A549 (cell line): ENCODE measurements at regions not wholly inside any gene's neighbourhood (a gene's known extent, or its start where the extent isn't known, plus 50 kb on each side); places are given as distances from the start of the nearest gene placed in this dataset.

ENCODE experiments used
- ATAC-seq, 2 experiments: fragments of 200-7000 bp in 1 of 2; fragments of >200 bp in 1 of 2; cut with Nextera tagmentation in 1 of 2; cut with Tn5 transposase in 1 of 2; 3 replicates each; pipeline versions ENCODE4 v1.8.0 to v1.9.1; 2018 to 2020; ENCODE audit warnings: mild to moderate bottlenecking in 1 of 2, moderate library complexity in 1 of 2
- CTCF ChIA-PET: fragments of 300-600 bp; sonication (Branson Sonifier 250); formaldehyde crosslinking; extraction: SDS; loops from one replicate; lab custom pipeline; 2021; ENCODE audit warnings: antibody characterized with exemption, inconsistent platforms; lab: Yijun Ruan, JAX
- POLR2A ChIA-PET: fragments of 350-600 bp; formaldehyde crosslinking; extraction: SDS; loops from one replicate; lab custom pipeline; 2021; ENCODE audit warnings: antibody characterized with exemption, inconsistent platforms; lab: Yijun Ruan, JAX
- DNase-seq, 2 experiments: peaks; one replicate each; pipeline versions ENCODE4 v3.0.0 to v3.0.0-alpha.2; 2011 to 2016; ENCODE audit warnings: low read depth in 1 of 2, low spot score in 1 of 2
- FAIRE-seq: peaks from 2 replicates; lab custom pipeline; 2011; peaks lifted over from hg19 to GRCh38; lab: Jason Lieb, UNC
- H3K27ac ChIP-seq, 2 experiments: fragments of >200 bp; sonication (Bioruptor Twin); formaldehyde crosslinking; 3 replicates each; pipeline ENCODE4 v1.5.1; 2016 to 2017
- H3K4me1 ChIP-seq: fragments of >200 bp; sonication (Bioruptor Twin); formaldehyde crosslinking; 3 replicates; pipeline ENCODE4 v1.6.1; 2016
- H3K4me2 ChIP-seq: fragments of >200 bp; sonication (Bioruptor Twin); formaldehyde crosslinking; 3 replicates; pipeline ENCODE4 v1.6.1; 2016
- H3K4me3 ChIP-seq: fragments of >200 bp; sonication (Bioruptor Twin); formaldehyde crosslinking; 3 replicates; pipeline ENCODE4 v1.5.1; 2016
- H3K9me3 ChIP-seq: fragments of >200 bp; sonication (Bioruptor Twin); formaldehyde crosslinking; 3 replicates; pipeline ENCODE4 v1.6.1; 2016
- CBX8 ChIP-seq: fragments of 200-600 bp; sonication (generic); IDR thresholded peaks from 2 replicates; pipeline ENCODE4 v1.6.1; 2016
- CEBPB ChIP-seq, 2 experiments: fragments of >200 bp in 1 of 2; sonication (Bioruptor Twin) in 1 of 2; formaldehyde crosslinking in 1 of 2; IDR thresholded peaks; 2 replicates each; pipeline ENCODE4 v1.6.1; 2012 to 2016
- CHD2 ChIP-seq: fragments of 150-350 bp; IDR thresholded peaks from 2 replicates; pipeline ENCODE4 v1.6.1; 2014; ENCODE audit warnings: low read length; ENCODE audit not compliant: partially characterized antibody
- CHD4 ChIP-seq: fragments of 200-600 bp; sonication (generic); IDR thresholded peaks from 2 replicates; pipeline ENCODE4 v1.6.1; 2016; ENCODE audit warnings: antibody characterized with exemption, mild to moderate bottlenecking, borderline replicate concordance
- E2F6 ChIP-seq: IDR thresholded peaks from 2 replicates; pipeline ENCODE4 v1.6.1; 2012; ENCODE audit warnings: low read depth, borderline replicate concordance
- EHF ChIP-seq: fragments of 250-450 bp; sonication (Bioruptor Pico); IDR thresholded peaks from 2 replicates; pipeline ENCODE4 v1.5.0; 2020; ENCODE audit warnings: mild to moderate bottlenecking
- EHMT2 ChIP-seq: fragments of 200-600 bp; sonication (generic); IDR thresholded peaks from 2 replicates; pipeline ENCODE4 v1.6.1; 2016; ENCODE audit warnings: antibody characterized with exemption, low read depth, mild to moderate bottlenecking, moderate library complexity
- FOXS1 ChIP-seq: fragments of 250-450 bp; sonication (Bioruptor Pico); IDR thresholded peaks from 2 replicates; pipeline ENCODE4 v1.5.0; 2020; ENCODE audit warnings: mild to moderate bottlenecking, moderate library complexity
- HDAC2 ChIP-seq: fragments of 200-600 bp; sonication (generic); IDR thresholded peaks from 2 replicates; pipeline ENCODE4 v1.6.1; 2016
- HEYL ChIP-seq: fragments of 250-450 bp; sonication (Bioruptor Pico); IDR thresholded peaks from 2 replicates; pipeline ENCODE4 v1.8.0; 2021; ENCODE audit warnings: mild to moderate bottlenecking, moderate library complexity
- HMGXB4 ChIP-seq: fragments of 250-450 bp; sonication (Bioruptor Pico); IDR thresholded peaks from 2 replicates; pipeline ENCODE4 v1.5.0; 2021; ENCODE audit warnings: mild to moderate bottlenecking, moderate library complexity, borderline replicate concordance
- HOXA7 ChIP-seq: fragments of 250-450 bp; sonication (Bioruptor Pico); IDR thresholded peaks from 2 replicates; pipeline ENCODE4 v1.5.0; 2020; ENCODE audit warnings: mild to moderate bottlenecking, moderate library complexity
- HOXB5 ChIP-seq: fragments of 250-450 bp; sonication (Bioruptor Pico); IDR thresholded peaks from 2 replicates; pipeline ENCODE4 v1.5.0; 2020; ENCODE audit warnings: mild to moderate bottlenecking, moderate library complexity
- KDM1A ChIP-seq: fragments of 200-600 bp; sonication (generic); IDR thresholded peaks from 2 replicates; pipeline ENCODE4 v1.6.1; 2016; ENCODE audit warnings: low read depth, mild to moderate bottlenecking
- KDM5A ChIP-seq: fragments of 200-600 bp; sonication (generic); IDR thresholded peaks from 2 replicates; pipeline ENCODE4 v1.6.1; 2016; ENCODE audit warnings: antibody characterized with exemption, mild to moderate bottlenecking
- MAFK ChIP-seq: fragments of 450-650 bp; IDR thresholded peaks from 2 replicates; pipeline ENCODE4 v1.6.1; 2014; ENCODE audit not compliant: partially characterized antibody
- MAX ChIP-seq: IDR thresholded peaks from 2 replicates; pipeline ENCODE4 v1.6.1; 2012
- NFE2L2 ChIP-seq: fragments of 150-350 bp; conservative IDR thresholded peaks from 2 replicates; pipeline ENCODE4 v1.6.1; 2014; ENCODE audit warnings: low read length
- NPAS2 ChIP-seq: fragments of 250-450 bp; sonication (Bioruptor Pico); IDR thresholded peaks from 2 replicates; pipeline ENCODE4 v1.8.0; 2022; ENCODE audit warnings: mild to moderate bottlenecking, moderate library complexity, borderline replicate concordance
- PHF8 ChIP-seq: fragments of 200-600 bp; sonication (generic); IDR thresholded peaks from 2 replicates; pipeline ENCODE4 v1.6.1; 2016; ENCODE audit warnings: low read depth, mild to moderate bottlenecking, antibody characterized with exemption, moderate library complexity, borderline replicate concordance
- RFX5 ChIP-seq: fragments of 450-650 bp; IDR thresholded peaks from 2 replicates; pipeline ENCODE4 v1.7.1; 2014; ENCODE audit warnings: antibody characterized with exemption, mild to moderate bottlenecking, moderate library complexity
- TP53 ChIP-seq: fragments of 250-450 bp; sonication (Bioruptor Pico); IDR thresholded peaks from 2 replicates; pipeline ENCODE4 v1.5.0; 2021; ENCODE audit warnings: mild to moderate bottlenecking, moderate library complexity
- WGBS: methylation state at CpG from one replicate; pipeline ENCODE4 v1.1.6; 2017; ENCODE audit errors: missing lambda C conversion rate; 5-methylcytosine and 5-hydroxymethylcytosine counted together

GRCh38 chr9:124180557-124180956 lies 77.2 kb upstream of the NEK6 start:
- ChIA-PET POLR2A (no interaction called here), CTCF (interaction anchor here (0.9 kb wide), 1 partner anchor 54 kb away, joined by 4 read pairs; no protein-coding TSS in a partner anchor)
- 57% methylated on average over 5 of the region's 7 CpGs for WGBS
- Histone ChIP-seq H3K4me3 (no peak overlapping the region), H3K9me3 (peaks cover 7% of the 10 kb centered on the region; the same call in 2 of the 3 replicates), H3K4me2 (no peak overlapping the region), H3K27ac (no peak overlapping the region), H3K4me1 (no peaks in the 10 kb centered on the region)
- ATAC-seq: peak; percentile 26 to 54; a peak in 4 of 6 replicates
- TF ChIP-seq PHF8 (no peak), NPAS2 (no peak), CHD2 (no peak)
- FAIRE-seq: no peak
- DNase-seq: no peak

GRCh38 chr9:124182741-124183140 lies 75.0 kb upstream of the NEK6 start:
- Histone ChIP-seq H3K4me2 (no peak overlapping the region), H3K9me3 (peaks cover 7% of the 10 kb centered on the region; the same call in 2 of the 3 replicates), H3K27ac (no peak overlapping the region), H3K4me3 (no peak overlapping the region), H3K4me1 (no peaks in the 10 kb centered on the region)
- WGBS: 21% methylated on average over 5 of the region's 5 CpGs
- TF ChIP-seq EHMT2 (no peak), HEYL (CRISPR knock-in tag) (no peak), NFE2L2 (no peak)
- ChIA-PET POLR2A (no interaction called here), CTCF (no interaction called here)
- ATAC-seq (no peak), DNase-seq (no peak), FAIRE-seq (no peak)

- no peak for ATAC-seq
Measured at GRCh38 chr9:124183772-124184171, 74.0 kb upstream of the NEK6 start.

More at GRCh38 chr9:124183772-124184171, 74.0 kb upstream of the NEK6 start:
- DNase-seq: no peak
- POLR2A ChIA-PET: no interaction called here
- TF ChIP-seq CBX8: no peak
- TF ChIP-seq HOXB5 (CRISPR knock-in tag): no peak
- TF ChIP-seq KDM1A: no peak
- no peak for TF ChIP-seq E2F6
- TF ChIP-seq CHD2: no peak
- TF ChIP-seq RFX5: no peak
- no peak for TF ChIP-seq FOXS1 (CRISPR knock-in tag)
- TF ChIP-seq EHF (CRISPR knock-in tag): no peak
- TF ChIP-seq CEBPB (IDR thresholded peaks at IDR 0.05): no peak
- TF ChIP-seq HDAC2: no peak
- no peak for TF ChIP-seq NPAS2
- TF ChIP-seq MAFK: no peak
- TF ChIP-seq MAX: no peak
- TF ChIP-seq CHD4: no peak
- TF ChIP-seq HMGXB4: no peak
- TF ChIP-seq TP53 (CRISPR knock-in tag): no peak
- no peak for TF ChIP-seq KDM5A
- TF ChIP-seq HOXA7 (CRISPR knock-in tag): no peak
- TF ChIP-seq, all 56 proteins: peak for 0
- Histone ChIP-seq H3K4me3 (no peak overlapping the region), H3K9me3 (peaks cover 7% of the 10 kb centered on the region; the same call in 2 of the 3 replicates), H3K4me2 (no peak overlapping the region), H3K27ac (no peak overlapping the region), H3K4me1 (no peaks in the 10 kb centered on the region)
- FAIRE-seq: no peak
- 52% methylated on average over 3 of the region's 3 CpGs for WGBS
- CTCF ChIA-PET: interaction anchor here (1.1 kb wide), 1 partner anchor 18 kb away, joined by 3 read pairs; no protein-coding TSS in a partner anchor
